ENCODE measurements at regions not wholly inside any gene's neighbourhood (a gene's known extent, or its start where the extent isn't known, plus 50 kb on each side); places are given as distances from the start of the nearest gene placed in this dataset.

GRCh38 chr14:43649508-43649907 lies 857.6 kb downstream of the FSCB start:
- Histone ChIP-seq H3K4me1 (no peaks in the 10 kb centered on the region), H3K4me3 (no peak overlapping the region), H3K36me3 (no peaks in the 10 kb centered on the region), H3K27me3 (replicated peaks in 1 of 7) (no peaks in the 10 kb centered on the region), H3K27ac (no peak overlapping the region), H3K9me3 (peaks cover 0 to 32% (median 15%) of the 10 kb centered on the region in 8 donors)
- intact Hi-C loops (cut with DNase I; ENCODE audit: low total_unique reads), result no loop called here
- no peak for DNase-seq
- TF ChIP-seq CTCF (IDR thresholded peaks at IDR 0.05 in 8 of 11, conservative IDR thresholded peaks at IDR 0.05 in 3 of 11) (no peak), POLR2AphosphoS5 (IDR thresholded peaks at IDR 0.05) (no peak), POLR2A (IDR thresholded peaks at IDR 0.05) (no peak)

GRCh38 chr14:43647302-43647701 lies 859.8 kb downstream of the FSCB start:
- TF ChIP-seq POLR2A (IDR thresholded peaks at IDR 0.05), result no peak
- TF ChIP-seq POLR2AphosphoS5 (IDR thresholded peaks at IDR 0.05), result no peak
- TF ChIP-seq CTCF (IDR thresholded peaks at IDR 0.05 in 8 of 11, conservative IDR thresholded peaks at IDR 0.05 in 3 of 11), result no peak
- Histone ChIP-seq H3K4me1 (no peaks in the 10 kb centered on the region), H3K27me3 (replicated peaks in 1 of 7) (no peaks in the 10 kb centered on the region), H3K9me3 (peaks cover 0 to 16% (median 6%) of the 10 kb centered on the region in 8 donors), H3K4me3 (no peak overlapping the region), H3K36me3 (no peaks in the 10 kb centered on the region), H3K27ac (no peak overlapping the region)
- WGBS, 5 donors, result 66 to 88% (median 73%) methylated on average over 4 of the region's 4 CpGs
- intact Hi-C loops (cut with DNase I; ENCODE audit: low total_unique reads), result no loop called here
- peak; percentile 34 for DNase-seq

DNA sequence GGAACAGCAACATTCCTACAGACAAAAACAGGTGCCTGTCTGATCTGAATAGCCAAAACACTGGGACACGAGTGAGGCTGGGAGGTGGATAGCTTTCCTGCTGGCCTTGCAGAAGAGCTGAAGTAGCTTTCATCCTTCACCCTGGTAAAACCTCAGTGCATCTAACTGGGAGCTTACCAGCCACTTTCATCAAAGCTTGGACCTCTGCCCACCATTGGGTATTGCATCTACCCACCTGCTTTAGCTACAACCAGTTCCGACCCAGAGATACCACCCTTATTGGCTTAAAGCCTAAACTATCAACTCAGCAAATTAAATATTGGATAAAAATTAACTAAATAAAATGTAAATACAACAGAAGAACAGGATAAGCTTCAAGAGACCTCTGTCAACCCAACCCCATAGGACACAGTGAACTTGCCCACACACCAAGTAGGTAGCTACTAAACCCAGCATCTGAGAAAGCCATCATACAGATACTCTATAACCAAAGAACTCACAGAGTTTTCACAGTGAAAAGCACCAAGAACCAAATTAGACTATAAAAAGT lies 866.3 kb downstream of the FSCB start:
- TF ChIP-seq CTCF (IDR thresholded peaks at IDR 0.05 in 8 of 11, conservative IDR thresholded peaks at IDR 0.05 in 3 of 11) (no peak), POLR2AphosphoS5 (IDR thresholded peaks at IDR 0.05) (no peak), POLR2A (IDR thresholded peaks at IDR 0.05) (no peak)
- DNase-seq, result no peak
- no peak overlapping the region for H3K4me3 ChIP-seq
- 85 to 100% (median 95%) methylated on average over 2 of the region's 2 CpGs for WGBS, 5 donors
- no peaks in the 10 kb centered on the region for H3K36me3 ChIP-seq
- H3K9me3 ChIP-seq, result no peaks in the 10 kb centered on the region
- no peak overlapping the region for H3K27ac ChIP-seq
- no peaks in the 10 kb centered on the region for H3K4me1 ChIP-seq
- intact Hi-C loops (cut with DNase I; ENCODE audit: low total_unique reads), result no loop called here
- no peaks in the 10 kb centered on the region for H3K27me3 ChIP-seq (replicated peaks in 1 of 7)

GRCh38 chr14:43625294-43625693 lies 881.8 kb downstream of the FSCB start:
- Histone ChIP-seq H3K4me1 (no peaks in the 10 kb centered on the region), H3K36me3 (no peaks in the 10 kb centered on the region), H3K27ac (no peak overlapping the region), H3K27me3 (replicated peaks in 1 of 7) (no peaks in the 10 kb centered on the region), H3K4me3 (no peak overlapping the region), H3K9me3 (no peaks in the 10 kb centered on the region)
- intact Hi-C loops (cut with DNase I; ENCODE audit: low total_unique reads), result no loop called here
- no peak for DNase-seq
- TF ChIP-seq POLR2A (IDR thresholded peaks at IDR 0.05), result no peak
- no peak for TF ChIP-seq CTCF (IDR thresholded peaks at IDR 0.05 in 8 of 11, conservative IDR thresholded peaks at IDR 0.05 in 3 of 11)
- TF ChIP-seq POLR2AphosphoS5 (IDR thresholded peaks at IDR 0.05), result no peak
- 74 to 89% (median 88%) methylated on average over 4 of the region's 4 CpGs for WGBS, 5 donors

Data from spleen (tissue), 11 donors.